HG03565 (cell line): ENCODE measurements at regions not wholly inside any gene's neighbourhood (a gene's known extent, or its start where the extent isn't known, plus 50 kb on each side); places are given as distances from the start of the nearest gene placed in this dataset.
"Not testable (repeated sequence)": the region's sequence is repeated elsewhere in the genome, so short reads cannot be mapped to it uniquely, and the experiment has no call there.

ENCODE experiments used
- ATAC-seq: cut with Tn5 transposase; IDR thresholded peaks from one replicate; pipeline ENCODE4 v1.9.1; 2021; ENCODE audit warnings: mild to moderate bottlenecking, moderate library complexity; ENCODE audit not compliant: unreplicated experiment

DNA sequence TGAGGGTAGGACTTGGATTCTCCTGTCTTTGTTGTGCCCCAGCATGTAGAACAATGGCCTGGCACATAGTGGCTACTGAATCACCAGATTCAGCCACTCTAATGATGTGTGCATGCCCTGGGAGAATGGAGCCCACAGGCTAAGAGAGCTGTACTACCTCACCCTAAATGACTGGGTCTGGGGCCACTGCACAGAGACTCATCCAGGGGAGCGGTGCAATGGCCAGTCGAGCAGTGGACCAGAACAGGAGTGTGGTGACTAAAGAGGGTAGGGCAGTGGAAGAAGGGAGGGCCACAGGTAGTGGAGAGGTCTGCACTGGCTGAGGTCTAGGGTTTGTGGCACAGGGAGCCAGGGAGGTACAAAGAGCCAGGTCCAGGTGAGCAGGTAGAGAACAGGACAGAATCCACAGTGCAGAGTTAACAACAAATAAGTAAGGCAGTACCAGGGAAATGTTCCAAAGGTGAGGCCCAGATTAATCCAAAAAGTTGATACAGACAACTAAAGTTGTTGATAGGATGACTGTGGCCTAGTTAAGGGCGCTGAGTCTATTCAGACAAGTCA, 142.7 kb upstream of the ATP11B start:
- ATAC-seq: no peak

DNA sequence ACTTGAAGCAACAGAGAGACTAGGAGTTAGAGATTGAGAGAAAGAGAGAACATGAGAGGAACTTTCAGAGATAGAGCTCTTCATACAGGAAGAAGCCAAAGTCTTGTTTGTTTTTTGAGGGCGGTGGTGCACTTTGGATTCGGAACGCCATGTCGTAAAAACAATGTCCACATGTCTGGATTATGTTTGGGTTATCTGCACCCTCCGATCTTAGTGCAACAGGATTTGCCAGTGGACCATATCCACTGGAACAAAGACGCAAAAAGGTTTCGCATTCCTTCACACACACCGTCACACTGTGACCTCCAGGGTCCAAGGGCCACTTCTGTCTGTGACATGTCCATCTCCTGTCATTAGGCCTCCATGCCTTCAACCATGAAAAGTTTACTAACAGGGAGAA, 141.8 kb upstream of the ATP11B start:
- ATAC-seq: no peak

GRCh38 chr3:182653065-182653464, 140.2 kb upstream of the ATP11B start:
- not testable (repeated sequence) for ATAC-seq

GRCh38 chr3:182668541-182668940, 124.8 kb upstream of the ATP11B start:
- no peak for ATAC-seq

- ATAC-seq: no peak
These were observed 124.3 kb upstream of the ATP11B start for GRCh38 chr3:182668974-182669373.

- ATAC-seq: no peak
These were observed 121.8 kb upstream of the ATP11B start for GRCh38 chr3:182671541-182671940.

DNA sequence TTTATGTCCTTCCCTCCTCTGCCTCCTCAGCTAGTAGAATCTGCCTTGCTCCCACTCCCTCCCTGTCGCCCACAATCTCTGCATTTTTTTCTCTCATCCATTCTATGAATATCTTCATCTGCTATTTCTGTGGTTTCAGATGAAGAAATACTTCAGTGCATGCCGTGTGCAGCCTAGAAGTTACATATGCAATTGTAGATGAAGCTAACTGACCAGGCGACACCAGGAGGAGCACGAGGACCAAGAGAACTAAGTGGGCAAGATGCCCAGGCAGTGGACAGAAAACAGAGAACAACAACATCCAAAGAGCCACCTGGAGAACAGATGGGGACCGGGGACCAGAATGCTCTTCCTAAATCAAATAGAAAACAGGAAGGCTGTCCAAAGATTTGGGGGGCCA, 121.4 kb upstream of the ATP11B start:
- no peak for ATAC-seq

GRCh38 chr3:182673336-182673735, 120.0 kb upstream of the ATP11B start:
- ATAC-seq: no peak

DNA sequence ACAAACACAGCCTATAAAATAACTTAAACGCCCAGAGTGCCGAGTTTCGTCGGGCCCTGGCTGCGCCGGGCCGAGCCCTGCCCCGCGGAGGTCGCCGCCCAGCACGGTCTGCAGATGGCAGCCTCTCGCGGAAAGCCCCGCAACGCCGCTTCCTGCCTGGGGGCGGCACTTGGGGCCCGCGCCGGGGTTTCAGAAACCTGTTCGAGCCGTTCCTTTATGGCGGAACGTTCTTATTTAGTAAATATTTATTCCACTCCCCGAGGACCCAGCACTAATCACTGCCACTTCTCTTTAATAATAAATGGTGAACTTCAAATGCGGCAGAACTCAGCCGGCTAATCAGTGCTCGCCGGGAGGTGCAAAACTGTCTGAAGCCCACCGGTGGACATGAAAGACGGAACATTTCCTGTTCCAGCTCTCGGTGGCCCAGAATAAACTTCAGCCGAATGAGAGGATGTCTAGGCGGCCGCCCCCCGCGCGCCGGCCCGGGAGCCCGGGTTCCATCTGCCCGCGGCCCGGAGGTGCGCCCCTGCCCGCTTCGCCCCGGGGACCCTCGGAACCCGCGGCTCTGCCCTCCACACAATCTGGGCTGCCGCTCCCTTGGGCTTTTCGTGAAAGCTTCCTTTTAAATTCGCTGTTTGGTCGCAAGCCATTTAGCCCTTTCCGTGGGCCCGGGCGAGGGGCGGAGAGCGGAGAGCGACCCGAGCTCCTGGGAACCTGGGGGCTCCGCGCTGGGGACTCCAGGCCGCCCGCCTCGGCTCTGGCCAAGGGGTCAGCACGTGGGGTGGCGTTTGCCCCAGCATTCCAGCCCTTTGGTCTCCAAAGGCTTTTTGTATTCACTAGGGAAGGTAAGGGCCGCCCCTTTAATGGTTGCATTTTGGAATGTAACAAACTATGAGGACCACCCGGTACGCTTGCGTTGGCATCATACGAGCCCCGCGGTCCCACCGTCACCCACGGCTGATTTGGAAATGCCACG, 110.8 kb upstream of the ATP11B start:
- peak; percentile 78 for ATAC-seq

GRCh38 chr3:182683453-182683852, 109.9 kb upstream of the ATP11B start:
- ATAC-seq: peak; percentile 70

GRCh38 chr3:182683858-182684257, 109.4 kb upstream of the ATP11B start:
- no peak for ATAC-seq

GRCh38 chr3:182686033-182686886, 107.0 kb upstream of the ATP11B start:
- ATAC-seq: no peak

GRCh38 chr3:182690172-182690571, 103.1 kb upstream of the ATP11B start:
- no peak for ATAC-seq

- ATAC-seq: peak; percentile 67
These were observed 101.3 kb upstream of the ATP11B start for GRCh38 chr3:182692021-182692420.

DNA sequence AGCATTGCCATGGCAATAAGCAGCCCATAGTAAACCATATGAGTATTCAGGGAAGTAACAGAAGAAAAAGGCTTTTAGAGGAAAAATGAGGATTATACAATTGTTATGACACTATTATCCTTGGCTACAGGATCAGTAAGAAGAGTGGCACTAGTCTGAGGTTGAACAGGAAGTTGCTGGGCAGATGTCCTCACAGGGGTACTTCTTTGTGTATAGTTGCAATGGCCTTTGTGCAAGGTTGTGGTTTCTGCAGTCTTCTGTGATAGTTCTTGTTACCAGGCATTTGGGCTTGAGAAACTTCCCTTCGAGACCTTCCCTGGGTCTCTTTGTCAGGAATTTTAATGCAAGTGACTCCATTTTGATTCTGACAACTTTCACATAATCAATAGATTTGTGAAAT, 100.6 kb upstream of the ATP11B start:
- no peak for ATAC-seq

GRCh38 chr3:182693723-182694122, 99.6 kb upstream of the ATP11B start:
- ATAC-seq: no peak

GRCh38 chr3:182696916-182697315, 96.4 kb upstream of the ATP11B start:
- no peak for ATAC-seq

- ATAC-seq: no peak
These were observed 95.9 kb upstream of the ATP11B start for GRCh38 chr3:182697345-182697919.

DNA sequence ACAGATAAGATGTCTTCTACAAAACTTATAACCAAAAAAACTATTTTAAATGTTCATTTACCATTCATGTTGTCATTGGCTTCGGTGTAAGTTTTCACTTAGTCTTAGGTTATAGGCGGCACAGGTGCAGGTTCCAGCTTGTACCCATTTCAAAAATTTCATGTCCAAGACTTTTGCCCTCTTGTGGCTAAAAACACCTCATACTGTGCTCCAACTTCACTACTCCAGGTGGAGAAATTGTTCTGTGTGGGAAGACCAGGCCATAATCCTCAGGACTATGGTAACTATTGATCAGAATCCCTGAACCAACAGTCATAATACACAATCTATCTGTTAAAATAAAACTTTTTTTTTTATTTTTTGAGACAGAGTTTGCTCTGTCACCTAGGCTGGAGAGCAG, 95.2 kb upstream of the ATP11B start:
- no peak for ATAC-seq

DNA sequence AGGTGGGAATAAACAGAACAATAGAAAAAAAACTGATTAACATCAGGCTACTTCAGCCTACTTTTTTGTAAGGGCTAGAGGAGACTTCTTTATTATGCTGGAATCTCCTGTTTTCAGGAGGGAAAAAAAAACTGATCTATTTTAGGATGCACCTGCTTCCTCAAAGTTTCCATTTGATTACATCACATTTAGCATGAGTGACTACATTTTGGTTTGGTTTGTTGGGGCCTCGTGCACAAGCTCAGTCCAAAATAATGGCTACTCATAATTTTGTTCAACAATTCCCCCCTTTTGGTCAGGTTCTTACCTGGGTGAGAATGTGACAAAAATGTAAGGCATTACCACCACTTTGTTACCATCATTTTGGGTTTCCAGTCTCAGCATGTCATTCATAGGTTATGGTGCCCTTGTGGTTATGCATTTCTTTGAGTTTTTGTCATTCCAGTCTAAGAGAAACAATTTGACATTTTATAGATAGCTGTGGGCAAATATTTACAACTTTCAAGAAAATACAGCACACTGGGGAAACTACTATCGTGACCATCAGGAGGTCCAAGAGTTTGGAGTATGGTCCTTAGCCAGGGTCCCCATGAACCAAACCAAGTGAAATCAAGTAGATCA, 93.6 kb upstream of the ATP11B start:
- ATAC-seq: no peak

DNA sequence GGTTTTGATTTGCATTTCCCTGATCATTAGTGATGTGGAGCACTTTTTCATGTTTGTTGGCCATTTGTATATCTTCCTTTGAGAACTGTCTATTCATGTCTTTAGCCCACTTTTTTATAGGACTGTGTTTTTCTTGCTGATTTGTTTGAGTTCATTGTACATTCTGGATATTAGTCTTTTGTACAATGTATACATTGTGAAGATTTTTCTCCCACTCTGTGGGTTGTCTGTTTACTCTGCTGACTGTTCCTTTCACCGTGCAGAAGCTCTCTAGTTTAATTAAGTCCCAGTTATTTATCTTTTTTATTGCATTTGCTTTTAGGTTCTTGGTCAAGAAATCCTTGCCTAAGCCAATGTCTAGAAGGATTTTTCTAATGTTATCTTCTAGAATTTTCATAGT, 91.1 kb upstream of the ATP11B start:
- no peak for ATAC-seq
